Liver (tissue), 3 donors: ENCODE measurements at regions not wholly inside any gene's neighbourhood (a gene's known extent, or its start where the extent isn't known, plus 50 kb on each side); places are given as distances from the start of the nearest gene placed in this dataset.

Source experiments
- EGR1 ChIP-seq, 2 donors: IDR thresholded peaks; 2 replicates each; pipeline ENCODE4 v1.6.1; 2016 to 2018; ENCODE audit warnings: antibody characterized with exemption in 2 of 2, low read depth in 2 of 2
- RAD21 ChIP-seq, 2 donors: IDR thresholded peaks; 2 replicates each; pipeline ENCODE4 v1.6.1; 2016; ENCODE audit warnings: antibody characterized with exemption in 2 of 2, mild to moderate bottlenecking in 2 of 2
- SP1 ChIP-seq: IDR thresholded peaks from 2 replicates; pipeline ENCODE4 v1.6.1; 2018; ENCODE audit warnings: antibody characterized with exemption, mild to moderate bottlenecking
- YY1 ChIP-seq: IDR thresholded peaks from 2 replicates; pipeline ENCODE4 v1.6.1; 2016; ENCODE audit warnings: antibody characterized with exemption, mild to moderate bottlenecking
- TF ChIP-seq, protein P1 (sequence below): fragments of 150-350 bp; IDR thresholded peaks from 2 replicates; pipeline ENCODE4 v1.5.1; 2017; ENCODE audit warnings: improper control_type of control experiment, low read depth, low read length; ENCODE audit not compliant: missing input control
- TF ChIP-seq, protein P2 (sequence below): IDR thresholded peaks from 2 replicates; pipeline ENCODE4 v1.6.1; 2016; ENCODE audit warnings: antibody characterized with exemption
- TF ChIP-seq, protein P3 (sequence below): IDR thresholded peaks from 2 replicates; pipeline ENCODE4 v1.6.1; 2016; ENCODE audit warnings: antibody characterized with exemption
- TF ChIP-seq, protein P4 (sequence below): IDR thresholded peaks from 2 replicates; pipeline ENCODE4 v1.6.1; 2016; ENCODE audit warnings: antibody characterized with exemption
- TF ChIP-seq, protein P5 (sequence below): IDR thresholded peaks from 2 replicates; pipeline ENCODE4 v1.6.1; 2016; ENCODE audit warnings: antibody characterized with exemption, mild to moderate bottlenecking
- donor health status: healthy.
- donor health status: healthy.

DNA sequence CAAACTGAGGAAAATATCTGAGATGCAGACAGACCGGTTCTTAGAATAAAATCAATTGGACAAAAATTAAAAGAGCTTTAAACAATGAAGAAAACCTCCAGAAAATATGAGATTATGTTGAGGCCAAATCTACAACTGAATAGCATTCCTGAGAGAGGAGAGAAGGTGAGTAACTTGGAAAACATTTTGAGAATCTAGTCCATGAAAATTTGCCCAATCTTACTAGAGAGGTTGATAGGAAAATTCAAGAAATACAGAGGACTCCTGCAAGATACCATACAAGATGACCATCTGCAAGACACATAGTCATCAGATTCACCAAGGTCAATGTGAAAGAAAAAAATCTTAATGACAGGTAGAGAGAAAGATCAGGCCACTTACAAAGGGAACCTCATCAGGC, 437.7 kb upstream of the ADGRB3 start:
- TF ChIP-seq, protein P1, sequence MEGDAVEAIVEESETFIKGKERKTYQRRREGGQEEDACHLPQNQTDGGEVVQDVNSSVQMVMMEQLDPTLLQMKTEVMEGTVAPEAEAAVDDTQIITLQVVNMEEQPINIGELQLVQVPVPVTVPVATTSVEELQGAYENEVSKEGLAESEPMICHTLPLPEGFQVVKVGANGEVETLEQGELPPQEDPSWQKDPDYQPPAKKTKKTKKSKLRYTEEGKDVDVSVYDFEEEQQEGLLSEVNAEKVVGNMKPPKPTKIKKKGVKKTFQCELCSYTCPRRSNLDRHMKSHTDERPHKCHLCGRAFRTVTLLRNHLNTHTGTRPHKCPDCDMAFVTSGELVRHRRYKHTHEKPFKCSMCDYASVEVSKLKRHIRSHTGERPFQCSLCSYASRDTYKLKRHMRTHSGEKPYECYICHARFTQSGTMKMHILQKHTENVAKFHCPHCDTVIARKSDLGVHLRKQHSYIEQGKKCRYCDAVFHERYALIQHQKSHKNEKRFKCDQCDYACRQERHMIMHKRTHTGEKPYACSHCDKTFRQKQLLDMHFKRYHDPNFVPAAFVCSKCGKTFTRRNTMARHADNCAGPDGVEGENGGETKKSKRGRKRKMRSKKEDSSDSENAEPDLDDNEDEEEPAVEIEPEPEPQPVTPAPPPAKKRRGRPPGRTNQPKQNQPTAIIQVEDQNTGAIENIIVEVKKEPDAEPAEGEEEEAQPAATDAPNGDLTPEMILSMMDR = no peak
- TF ChIP-seq, protein P2, sequence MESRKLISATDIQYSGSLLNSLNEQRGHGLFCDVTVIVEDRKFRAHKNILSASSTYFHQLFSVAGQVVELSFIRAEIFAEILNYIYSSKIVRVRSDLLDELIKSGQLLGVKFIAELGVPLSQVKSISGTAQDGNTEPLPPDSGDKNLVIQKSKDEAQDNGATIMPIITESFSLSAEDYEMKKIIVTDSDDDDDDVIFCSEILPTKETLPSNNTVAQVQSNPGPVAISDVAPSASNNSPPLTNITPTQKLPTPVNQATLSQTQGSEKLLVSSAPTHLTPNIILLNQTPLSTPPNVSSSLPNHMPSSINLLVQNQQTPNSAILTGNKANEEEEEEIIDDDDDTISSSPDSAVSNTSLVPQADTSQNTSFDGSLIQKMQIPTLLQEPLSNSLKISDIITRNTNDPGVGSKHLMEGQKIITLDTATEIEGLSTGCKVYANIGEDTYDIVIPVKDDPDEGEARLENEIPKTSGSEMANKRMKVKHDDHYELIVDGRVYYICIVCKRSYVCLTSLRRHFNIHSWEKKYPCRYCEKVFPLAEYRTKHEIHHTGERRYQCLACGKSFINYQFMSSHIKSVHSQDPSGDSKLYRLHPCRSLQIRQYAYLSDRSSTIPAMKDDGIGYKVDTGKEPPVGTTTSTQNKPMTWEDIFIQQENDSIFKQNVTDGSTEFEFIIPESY = no peak
- TF ChIP-seq, protein P3, sequence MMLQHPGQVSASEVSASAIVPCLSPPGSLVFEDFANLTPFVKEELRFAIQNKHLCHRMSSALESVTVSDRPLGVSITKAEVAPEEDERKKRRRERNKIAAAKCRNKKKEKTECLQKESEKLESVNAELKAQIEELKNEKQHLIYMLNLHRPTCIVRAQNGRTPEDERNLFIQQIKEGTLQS = no peak
- TF ChIP-seq, protein P4, sequence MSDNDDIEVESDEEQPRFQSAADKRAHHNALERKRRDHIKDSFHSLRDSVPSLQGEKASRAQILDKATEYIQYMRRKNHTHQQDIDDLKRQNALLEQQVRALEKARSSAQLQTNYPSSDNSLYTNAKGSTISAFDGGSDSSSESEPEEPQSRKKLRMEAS = no peak
- TF ChIP-seq SP1 = no peak
- TF ChIP-seq, protein P5, sequence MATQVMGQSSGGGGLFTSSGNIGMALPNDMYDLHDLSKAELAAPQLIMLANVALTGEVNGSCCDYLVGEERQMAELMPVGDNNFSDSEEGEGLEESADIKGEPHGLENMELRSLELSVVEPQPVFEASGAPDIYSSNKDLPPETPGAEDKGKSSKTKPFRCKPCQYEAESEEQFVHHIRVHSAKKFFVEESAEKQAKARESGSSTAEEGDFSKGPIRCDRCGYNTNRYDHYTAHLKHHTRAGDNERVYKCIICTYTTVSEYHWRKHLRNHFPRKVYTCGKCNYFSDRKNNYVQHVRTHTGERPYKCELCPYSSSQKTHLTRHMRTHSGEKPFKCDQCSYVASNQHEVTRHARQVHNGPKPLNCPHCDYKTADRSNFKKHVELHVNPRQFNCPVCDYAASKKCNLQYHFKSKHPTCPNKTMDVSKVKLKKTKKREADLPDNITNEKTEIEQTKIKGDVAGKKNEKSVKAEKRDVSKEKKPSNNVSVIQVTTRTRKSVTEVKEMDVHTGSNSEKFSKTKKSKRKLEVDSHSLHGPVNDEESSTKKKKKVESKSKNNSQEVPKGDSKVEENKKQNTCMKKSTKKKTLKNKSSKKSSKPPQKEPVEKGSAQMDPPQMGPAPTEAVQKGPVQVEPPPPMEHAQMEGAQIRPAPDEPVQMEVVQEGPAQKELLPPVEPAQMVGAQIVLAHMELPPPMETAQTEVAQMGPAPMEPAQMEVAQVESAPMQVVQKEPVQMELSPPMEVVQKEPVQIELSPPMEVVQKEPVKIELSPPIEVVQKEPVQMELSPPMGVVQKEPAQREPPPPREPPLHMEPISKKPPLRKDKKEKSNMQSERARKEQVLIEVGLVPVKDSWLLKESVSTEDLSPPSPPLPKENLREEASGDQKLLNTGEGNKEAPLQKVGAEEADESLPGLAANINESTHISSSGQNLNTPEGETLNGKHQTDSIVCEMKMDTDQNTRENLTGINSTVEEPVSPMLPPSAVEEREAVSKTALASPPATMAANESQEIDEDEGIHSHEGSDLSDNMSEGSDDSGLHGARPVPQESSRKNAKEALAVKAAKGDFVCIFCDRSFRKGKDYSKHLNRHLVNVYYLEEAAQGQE = no peak
- no peak for TF ChIP-seq YY1
- TF ChIP-seq EGR1 (IDR thresholded peaks at IDR 0.05; ENCODE audit: low read depth in 2 of 2) = no peak
- no peak for TF ChIP-seq RAD21 (IDR thresholded peaks at IDR 0.05)
